HL-60 (cell line): ENCODE measurements at regions not wholly inside any gene's neighbourhood (a gene's known extent, or its start where the extent isn't known, plus 50 kb on each side); places are given as distances from the start of the nearest gene placed in this dataset.

Source experiments
- DNase-seq, 2 experiments: peaks; one replicate each; pipeline ENCODE4 v3.0.0-alpha.2; 2010 to 2020; ENCODE audit warnings: low read depth in 1 of 2, low spot score in 1 of 2
- H3K27ac ChIP-seq: fragments of 250-450 bp; sonication (Bioruptor Pico); replicated peaks from 2 replicates; pipeline ENCODE4 v1.5.1; 2020; ENCODE audit warnings: mild to moderate bottlenecking, moderate library complexity
- H3K27me3 ChIP-seq: fragments of 250-450 bp; sonication (Bioruptor Pico); 2 replicates; pipeline ENCODE4 v1.5.1; 2021; ENCODE audit warnings: mild to moderate bottlenecking, moderate library complexity; ENCODE audit not compliant: insufficient read depth, poor library complexity, severe bottlenecking
- H3K4me3 ChIP-seq: replicated peaks from 2 replicates; pipeline ENCODE4 v1.5.1; 2011; ENCODE audit warnings: mild to moderate bottlenecking, control low read depth, low read length; ENCODE audit not compliant: insufficient read depth
- GABPA ChIP-seq: IDR thresholded peaks from 2 replicates; pipeline ENCODE4 v1.6.1; 2012; ENCODE audit warnings: low read depth
- POLR2AphosphoS5 ChIP-seq: IDR thresholded peaks from 2 replicates; pipeline ENCODE4 v1.6.1; 2012; ENCODE audit warnings: low read depth
- SPI1 ChIP-seq: IDR thresholded peaks from 2 replicates; pipeline ENCODE4 v1.6.1; 2012; ENCODE audit warnings: low read depth, mild to moderate bottlenecking, borderline replicate concordance
- TF ChIP-seq, protein P1 (sequence below): IDR thresholded peaks from one replicate; pipeline ENCODE4 v1.5.1; 2011; ENCODE audit warnings: low read length, control low read depth, inconsistent platforms; ENCODE audit not compliant: insufficient read depth
- TF ChIP-seq, protein P2 (sequence below): IDR thresholded peaks from 2 replicates; pipeline ENCODE4 v1.6.1; 2012; ENCODE audit warnings: low read depth; ENCODE audit not compliant: insufficient replicate concordance

DNA sequence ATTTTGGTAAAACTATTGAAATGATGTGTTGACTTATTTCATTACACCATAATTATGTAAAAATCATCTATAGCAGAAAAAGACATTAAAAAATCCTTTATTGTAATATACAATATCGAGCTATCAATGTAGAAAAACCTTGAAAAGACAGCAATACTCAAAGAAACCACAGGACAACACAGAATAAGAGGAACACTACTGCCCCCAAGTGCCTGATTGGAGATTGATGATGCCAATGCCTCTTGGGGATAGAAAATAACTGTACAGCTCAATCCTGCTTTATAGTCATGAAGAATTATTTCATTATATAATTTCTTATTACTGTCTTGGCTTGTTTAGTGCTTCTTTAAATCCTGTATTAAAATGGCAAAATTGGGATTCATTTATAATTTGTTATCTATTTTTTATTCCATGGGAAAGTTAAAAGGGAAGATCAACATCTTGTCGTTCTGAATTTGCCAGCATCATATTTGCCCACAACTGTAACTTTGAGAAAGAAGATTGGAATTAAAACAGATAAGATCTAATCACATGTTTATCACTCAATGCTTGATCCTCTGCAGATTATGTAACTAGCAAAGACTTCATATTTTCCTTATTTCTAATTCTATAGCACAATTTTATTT is 337.5 kb downstream of the CDH9 start:
- Histone ChIP-seq H3K27ac (no peak overlapping the region), H3K27me3 (no peaks in the 10 kb centered on the region), H3K4me3 (no peak overlapping the region)
- no peak for TF ChIP-seq SPI1
- TF ChIP-seq, protein P1, sequence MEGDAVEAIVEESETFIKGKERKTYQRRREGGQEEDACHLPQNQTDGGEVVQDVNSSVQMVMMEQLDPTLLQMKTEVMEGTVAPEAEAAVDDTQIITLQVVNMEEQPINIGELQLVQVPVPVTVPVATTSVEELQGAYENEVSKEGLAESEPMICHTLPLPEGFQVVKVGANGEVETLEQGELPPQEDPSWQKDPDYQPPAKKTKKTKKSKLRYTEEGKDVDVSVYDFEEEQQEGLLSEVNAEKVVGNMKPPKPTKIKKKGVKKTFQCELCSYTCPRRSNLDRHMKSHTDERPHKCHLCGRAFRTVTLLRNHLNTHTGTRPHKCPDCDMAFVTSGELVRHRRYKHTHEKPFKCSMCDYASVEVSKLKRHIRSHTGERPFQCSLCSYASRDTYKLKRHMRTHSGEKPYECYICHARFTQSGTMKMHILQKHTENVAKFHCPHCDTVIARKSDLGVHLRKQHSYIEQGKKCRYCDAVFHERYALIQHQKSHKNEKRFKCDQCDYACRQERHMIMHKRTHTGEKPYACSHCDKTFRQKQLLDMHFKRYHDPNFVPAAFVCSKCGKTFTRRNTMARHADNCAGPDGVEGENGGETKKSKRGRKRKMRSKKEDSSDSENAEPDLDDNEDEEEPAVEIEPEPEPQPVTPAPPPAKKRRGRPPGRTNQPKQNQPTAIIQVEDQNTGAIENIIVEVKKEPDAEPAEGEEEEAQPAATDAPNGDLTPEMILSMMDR = peak; percentile 42
- peak in 1 of 2 experiments; percentile 50 for DNase-seq

DNA sequence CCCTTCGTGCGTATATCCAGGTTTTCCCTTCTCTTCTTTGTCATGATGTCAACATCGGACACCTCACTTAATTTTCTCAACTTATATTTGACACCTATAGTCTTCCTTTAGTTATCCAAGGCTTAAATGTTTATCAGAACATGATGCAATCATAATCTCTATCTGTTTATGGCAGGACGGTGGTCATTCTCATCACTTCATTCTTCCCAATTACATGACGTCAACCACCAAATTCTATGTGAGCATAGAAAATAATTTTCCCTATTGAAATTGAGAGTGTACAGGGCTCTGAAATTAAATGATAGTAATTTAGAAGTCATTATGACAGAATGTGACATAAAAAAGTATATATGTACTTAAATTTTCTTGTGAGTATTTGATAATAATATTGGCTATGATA is 345.4 kb downstream of the CDH9 start:
- H3K27ac ChIP-seq = no peak overlapping the region
- no peak for TF ChIP-seq POLR2AphosphoS5
- no peak for TF ChIP-seq GABPA
- TF ChIP-seq, protein P2, sequence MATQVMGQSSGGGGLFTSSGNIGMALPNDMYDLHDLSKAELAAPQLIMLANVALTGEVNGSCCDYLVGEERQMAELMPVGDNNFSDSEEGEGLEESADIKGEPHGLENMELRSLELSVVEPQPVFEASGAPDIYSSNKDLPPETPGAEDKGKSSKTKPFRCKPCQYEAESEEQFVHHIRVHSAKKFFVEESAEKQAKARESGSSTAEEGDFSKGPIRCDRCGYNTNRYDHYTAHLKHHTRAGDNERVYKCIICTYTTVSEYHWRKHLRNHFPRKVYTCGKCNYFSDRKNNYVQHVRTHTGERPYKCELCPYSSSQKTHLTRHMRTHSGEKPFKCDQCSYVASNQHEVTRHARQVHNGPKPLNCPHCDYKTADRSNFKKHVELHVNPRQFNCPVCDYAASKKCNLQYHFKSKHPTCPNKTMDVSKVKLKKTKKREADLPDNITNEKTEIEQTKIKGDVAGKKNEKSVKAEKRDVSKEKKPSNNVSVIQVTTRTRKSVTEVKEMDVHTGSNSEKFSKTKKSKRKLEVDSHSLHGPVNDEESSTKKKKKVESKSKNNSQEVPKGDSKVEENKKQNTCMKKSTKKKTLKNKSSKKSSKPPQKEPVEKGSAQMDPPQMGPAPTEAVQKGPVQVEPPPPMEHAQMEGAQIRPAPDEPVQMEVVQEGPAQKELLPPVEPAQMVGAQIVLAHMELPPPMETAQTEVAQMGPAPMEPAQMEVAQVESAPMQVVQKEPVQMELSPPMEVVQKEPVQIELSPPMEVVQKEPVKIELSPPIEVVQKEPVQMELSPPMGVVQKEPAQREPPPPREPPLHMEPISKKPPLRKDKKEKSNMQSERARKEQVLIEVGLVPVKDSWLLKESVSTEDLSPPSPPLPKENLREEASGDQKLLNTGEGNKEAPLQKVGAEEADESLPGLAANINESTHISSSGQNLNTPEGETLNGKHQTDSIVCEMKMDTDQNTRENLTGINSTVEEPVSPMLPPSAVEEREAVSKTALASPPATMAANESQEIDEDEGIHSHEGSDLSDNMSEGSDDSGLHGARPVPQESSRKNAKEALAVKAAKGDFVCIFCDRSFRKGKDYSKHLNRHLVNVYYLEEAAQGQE = no peak
- TF ChIP-seq SPI1 = no peak
- TF ChIP-seq, protein P1 = no peak
- no peak for DNase-seq
- H3K4me3 ChIP-seq = no peak overlapping the region
- H3K27me3 ChIP-seq = no peaks in the 10 kb centered on the region

DNA sequence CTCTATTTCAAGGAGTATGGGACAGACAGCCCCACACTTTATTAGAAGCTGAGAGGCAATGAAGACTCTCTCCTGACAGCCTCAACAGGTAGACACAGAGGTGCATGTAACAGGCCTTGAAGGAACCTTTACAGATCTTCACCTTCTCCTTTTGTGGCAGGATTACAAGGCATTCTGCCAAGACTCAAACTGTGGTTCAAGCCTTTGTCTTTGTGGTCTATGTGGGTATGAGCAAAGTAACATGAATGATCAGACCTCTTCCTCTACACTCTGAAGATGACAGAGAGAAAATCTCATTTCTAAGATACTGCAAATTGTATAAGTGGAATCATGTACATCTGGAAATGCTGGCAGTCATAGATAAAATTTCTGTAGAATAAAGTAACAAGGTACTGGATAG is 346.9 kb downstream of the CDH9 start:
- no peaks in the 10 kb centered on the region for H3K27me3 ChIP-seq
- peak in 1 of 2 experiments; percentile 12 for DNase-seq

More for the DNA sequence above, 346.9 kb downstream of the CDH9 start:
- no peak overlapping the region for H3K27ac ChIP-seq
- H3K4me3 ChIP-seq = no peak overlapping the region
- TF ChIP-seq POLR2AphosphoS5 (no peak), GABPA (no peak), SPI1 (no peak)
- TF ChIP-seq, protein P2 = no peak
- TF ChIP-seq, protein P1 = no peak
